ENCODE measurements at regions not wholly inside any gene's neighbourhood (a gene's known extent, or its start where the extent isn't known, plus 50 kb on each side); places are given as distances from the start of the nearest gene placed in this dataset.

DNA sequence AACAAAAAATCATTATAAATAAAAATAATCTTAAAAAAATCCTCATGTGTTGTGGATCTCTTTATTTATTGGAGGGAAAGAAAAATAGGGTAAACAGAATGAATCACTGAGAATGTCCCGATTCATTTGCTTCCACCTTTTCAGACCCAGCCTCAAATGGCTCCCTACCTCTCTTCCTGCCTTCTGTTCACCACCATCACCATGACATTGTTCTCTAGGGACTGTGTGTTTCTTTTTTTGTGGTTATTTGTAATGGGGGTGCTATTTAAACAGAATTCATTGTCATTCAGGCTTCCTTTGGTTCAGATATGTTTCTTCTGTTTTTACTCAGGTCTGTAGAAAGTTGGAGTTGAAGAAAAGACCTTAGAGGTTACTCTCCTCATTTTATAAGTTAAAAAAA, 198.2 kb downstream of the KIF4B start:
- no peak for ATAC-seq

GRCh38 chr5:155222393-155222792, 208.8 kb downstream of the KIF4B start:
- ATAC-seq = no peak

DNA sequence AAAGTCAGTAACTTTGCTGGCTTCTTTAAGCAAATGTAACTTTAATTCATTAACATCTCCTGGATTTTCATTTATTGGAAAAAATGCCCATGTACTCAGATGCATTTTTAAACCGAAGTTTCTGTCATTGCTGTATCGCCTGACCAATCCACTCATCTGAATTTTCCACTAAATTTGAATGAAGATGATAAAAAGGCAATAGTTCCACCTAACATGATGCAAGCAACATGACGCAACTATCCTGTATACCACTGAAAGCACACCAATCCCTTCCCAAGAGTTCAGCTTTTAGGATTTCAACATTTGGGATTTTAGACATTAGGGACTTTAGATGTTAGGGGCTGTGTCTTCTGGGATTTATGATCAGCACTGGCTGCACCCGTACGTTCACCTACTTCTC, 215.6 kb downstream of the KIF4B start:
- no peak for ATAC-seq

GRCh38 chr5:155239803-155240202, 226.2 kb downstream of the KIF4B start:
- ATAC-seq = no peak

- no peak for ATAC-seq
Observed at GRCh38 chr5:155250596-155250995, 237.0 kb downstream of the KIF4B start.

- no peak for ATAC-seq
Observed at GRCh38 chr5:155252025-155252424, 238.5 kb downstream of the KIF4B start.

- ATAC-seq = no peak
Observed at GRCh38 chr5:155252717-155253116, 239.2 kb downstream of the KIF4B start.

DNA sequence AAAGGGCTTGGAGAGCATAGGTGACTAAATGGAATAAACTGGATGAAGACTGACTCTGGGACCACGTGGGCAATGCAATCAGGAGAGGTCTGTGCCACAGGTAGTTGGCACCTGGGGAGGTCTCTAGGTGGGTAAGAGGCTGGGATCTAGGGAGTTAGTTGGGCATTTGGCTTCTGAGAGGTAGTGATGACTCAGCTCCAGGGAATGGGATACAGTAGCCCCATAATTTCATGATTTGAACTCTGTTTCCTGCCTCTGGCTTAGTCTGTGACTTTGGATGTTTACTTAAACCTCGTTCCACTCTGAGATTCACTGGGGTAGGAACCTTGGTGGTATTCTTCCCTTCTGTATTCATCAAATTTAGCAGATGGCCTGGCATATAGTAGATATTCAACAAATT, 240.8 kb downstream of the KIF4B start:
- ATAC-seq = no peak

DNA sequence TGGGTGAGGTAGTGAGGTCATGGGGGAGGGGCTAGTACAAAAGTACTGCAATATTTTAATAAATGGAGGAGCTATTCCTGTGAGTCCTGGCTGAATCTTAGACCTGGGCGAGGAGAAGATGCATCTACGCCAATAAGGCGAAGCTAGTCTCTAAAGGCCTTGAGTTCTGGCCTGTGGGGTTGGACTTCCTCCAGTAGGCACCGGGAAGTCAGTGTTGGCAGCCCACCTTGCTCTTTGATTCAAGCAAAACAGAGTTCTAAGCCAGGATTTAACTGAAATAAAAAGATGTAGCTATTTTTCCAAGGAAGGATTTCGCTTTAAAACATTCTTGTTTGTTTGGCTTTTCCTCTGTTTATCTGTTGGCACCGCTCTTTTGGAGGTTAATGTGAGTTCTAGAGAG, 244.6 kb downstream of the KIF4B start:
- ATAC-seq = no peak

- ATAC-seq = no peak
Observed at GRCh38 chr5:155259648-155260047, 246.1 kb downstream of the KIF4B start.

DNA sequence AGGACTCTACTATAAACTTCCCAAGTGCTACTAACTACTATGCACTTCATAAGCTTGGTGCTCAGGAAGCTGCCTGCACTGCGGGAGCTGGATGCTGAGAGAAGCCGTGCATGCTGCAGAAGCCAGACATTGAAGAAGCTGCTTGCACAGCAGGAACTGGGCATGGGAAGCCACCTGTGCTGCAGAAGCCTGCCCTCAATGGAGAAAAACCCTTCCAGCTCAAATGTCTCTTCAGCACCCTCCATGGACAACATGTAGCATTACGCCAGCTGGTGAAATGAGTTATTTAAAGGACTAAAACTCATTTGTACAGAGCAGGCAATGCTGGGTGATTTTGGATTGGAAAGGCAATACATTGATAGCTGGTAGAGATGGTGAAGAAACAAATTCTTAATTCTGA, 247.2 kb downstream of the KIF4B start:
- no peak for ATAC-seq

- ATAC-seq = no peak
Observed at GRCh38 chr5:155263381-155263780, 249.8 kb downstream of the KIF4B start.

DNA sequence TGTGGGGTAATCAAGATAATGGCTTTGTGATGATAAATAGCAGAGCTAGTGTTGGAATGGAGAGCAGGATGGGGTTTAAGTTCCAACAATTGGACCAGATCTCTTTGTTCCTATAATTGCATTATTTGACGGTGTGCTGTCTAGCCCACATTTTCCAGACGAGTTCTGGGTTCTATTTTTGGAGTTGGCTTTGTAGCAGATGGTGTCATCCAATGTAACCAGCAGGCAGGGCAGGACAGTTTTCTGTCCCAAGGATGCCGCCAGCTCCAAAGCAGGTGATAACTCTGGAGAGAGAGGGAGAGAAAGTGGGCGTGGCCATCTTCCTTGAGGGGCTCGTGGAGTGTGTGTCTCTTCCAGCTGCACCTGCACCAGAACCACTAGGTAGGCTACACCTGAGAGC, 251.3 kb downstream of the KIF4B start:
- no peak for ATAC-seq

GRCh38 chr5:155268770-155269425, 255.3 kb downstream of the KIF4B start:
- no peak for ATAC-seq

GRCh38 chr5:155270725-155271124, 257.2 kb downstream of the KIF4B start:
- no peak for ATAC-seq

DNA sequence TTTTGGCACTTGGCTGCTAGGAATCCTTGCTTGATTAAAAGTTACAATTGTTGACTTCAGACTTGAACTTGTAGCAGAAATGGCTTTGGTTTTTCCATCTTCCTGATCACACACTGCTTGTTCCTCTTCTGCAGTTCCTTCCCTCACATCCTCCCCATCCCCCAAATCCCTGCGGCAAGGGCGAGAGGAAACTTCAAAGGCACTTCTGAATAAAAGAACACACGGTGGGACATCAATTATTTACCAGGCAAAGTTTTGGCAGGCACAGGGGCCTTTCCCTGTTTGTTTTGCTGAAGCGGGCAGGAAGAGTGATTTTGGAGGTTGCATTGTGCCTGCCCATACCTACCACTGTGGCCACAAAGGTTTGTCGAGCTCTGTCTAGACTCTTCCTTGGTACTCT, 260.9 kb downstream of the KIF4B start:
- ATAC-seq = no peak

GRCh38 chr5:155275222-155275621, 261.7 kb downstream of the KIF4B start:
- no peak for ATAC-seq

GRCh38 chr5:155276231-155276630, 262.7 kb downstream of the KIF4B start:
- no peak for ATAC-seq

DNA sequence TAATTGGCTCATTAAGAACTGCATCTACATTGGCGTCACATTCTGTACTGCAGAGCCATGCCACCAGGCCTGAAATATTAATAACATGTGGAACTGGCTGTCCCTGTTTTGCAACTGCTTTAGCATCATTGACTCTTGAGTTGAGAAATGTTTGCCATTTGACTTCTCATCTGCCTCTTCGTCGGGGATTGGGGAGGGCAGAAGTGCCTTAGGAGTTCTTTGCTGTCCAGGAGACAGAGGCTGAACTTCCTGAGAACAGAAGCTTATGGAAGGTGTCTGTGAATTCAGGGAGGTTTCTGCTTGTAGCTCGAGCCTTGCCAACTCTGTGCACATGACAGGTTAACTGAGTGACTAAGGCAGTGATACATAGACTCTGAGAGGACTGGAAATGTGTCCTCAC, 265.0 kb downstream of the KIF4B start:
- no peak for ATAC-seq

- ATAC-seq = no peak
Observed at GRCh38 chr5:155282503-155283107, 269.1 kb downstream of the KIF4B start.

- no peak for ATAC-seq
Observed at GRCh38 chr5:155285706-155286105, 272.2 kb downstream of the KIF4B start.

DNA sequence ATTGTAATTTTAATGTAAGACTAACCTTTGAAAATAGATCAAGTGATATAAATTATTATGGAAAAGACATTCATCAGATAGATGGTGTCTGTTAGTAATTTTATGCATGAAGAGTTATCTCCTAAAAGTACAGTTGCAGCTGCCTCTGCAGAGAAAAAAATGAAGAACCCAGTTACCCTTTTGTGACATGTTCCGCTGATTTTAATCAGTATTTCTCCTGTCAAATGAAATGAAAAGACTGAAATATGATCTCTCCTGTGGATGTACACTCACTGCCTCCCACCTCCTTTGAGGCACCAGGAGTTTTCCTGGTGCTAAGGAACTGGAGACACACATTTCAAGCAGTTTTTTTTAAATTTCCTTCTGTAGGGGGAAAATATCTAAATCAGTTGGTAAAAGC, 277.4 kb downstream of the KIF4B start:
- ATAC-seq = no peak

- no peak for ATAC-seq
Observed at GRCh38 chr5:155293605-155294178, 280.1 kb downstream of the KIF4B start.

DNA sequence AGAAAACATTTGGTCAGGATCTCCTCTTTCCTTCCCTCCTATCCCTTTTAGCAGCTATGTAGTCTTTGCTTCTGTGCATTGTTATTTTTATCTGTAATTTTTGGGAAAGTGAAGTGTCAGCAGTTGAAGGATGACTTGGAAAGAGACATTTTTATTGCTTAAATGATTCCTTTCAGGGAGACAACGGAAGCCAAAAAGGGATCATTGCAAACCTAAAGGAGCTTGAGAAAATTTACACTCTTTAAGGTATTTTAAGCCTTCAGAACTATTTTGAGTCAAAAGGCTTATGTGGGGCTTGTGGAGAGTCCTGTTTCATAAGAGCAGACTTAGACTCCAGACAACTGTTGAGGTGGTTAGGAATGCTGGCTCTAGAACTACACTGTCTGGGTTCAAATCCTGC, 281.6 kb downstream of the KIF4B start:
- no peak for ATAC-seq

All from activated CD4-positive, CD25-positive, alpha-beta regulatory T cell treated with anti-CD3 and anti-CD28 coated beads, Interleukin-2, amount 50 U/mL, for 24 hours (primary cell).